NCI-H2081 (cell line): ENCODE measurements at regions not wholly inside any gene's neighbourhood (a gene's known extent, or its start where the extent isn't known, plus 50 kb on each side); places are given as distances from the start of the nearest gene placed in this dataset.

ENCODE experiments used
- DNase-seq, 2 experiments: peaks; one replicate each; lab custom pipeline; 2025; lab: John Stamatoyannopoulos, UW

DNA sequence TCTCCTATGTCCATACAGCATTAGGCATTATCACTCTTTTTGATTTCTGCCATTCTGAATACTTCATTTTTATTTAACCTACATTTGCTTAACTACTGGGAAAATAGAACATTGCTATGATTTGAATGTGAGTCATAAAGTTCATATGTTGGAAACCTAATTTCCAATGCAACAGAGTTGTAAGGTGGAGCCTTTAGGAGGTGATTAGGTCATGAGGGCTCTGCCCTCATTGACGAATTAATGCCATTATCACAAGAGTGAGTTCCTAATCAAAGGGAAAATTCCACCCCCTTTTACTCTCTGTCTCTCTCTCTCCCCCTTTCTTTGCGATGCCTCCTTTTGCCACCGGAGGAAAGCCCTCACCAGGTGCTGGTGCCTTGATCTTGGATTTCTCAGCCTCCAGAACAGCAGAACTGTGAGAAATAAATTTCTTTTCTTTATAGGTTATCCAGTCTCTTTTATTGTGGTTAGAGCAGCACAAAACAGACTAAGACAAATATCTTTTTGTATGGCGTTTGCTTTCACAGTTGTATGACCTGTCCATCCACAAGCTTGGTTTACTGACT is 180.1 kb upstream of the ARID2 start:
- no peak for DNase-seq

DNA sequence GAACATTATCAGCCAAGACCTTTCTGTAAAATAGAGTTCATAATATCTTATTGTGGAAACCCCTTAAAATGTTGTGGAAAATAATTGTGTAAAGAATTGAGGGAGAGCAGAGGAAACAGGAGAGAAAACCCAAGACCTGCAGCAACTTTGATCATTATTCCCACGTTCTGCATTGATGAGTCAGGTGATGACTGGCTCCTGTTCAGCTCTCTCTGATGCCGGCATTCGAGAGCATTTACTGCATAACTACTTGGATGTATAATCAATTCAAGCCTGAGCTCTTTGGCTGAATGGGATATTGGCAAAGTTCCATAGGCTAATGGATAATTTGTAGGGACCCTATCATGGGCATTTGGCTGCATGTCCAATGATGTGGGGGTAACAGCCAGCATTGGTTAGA is 176.3 kb upstream of the ARID2 start:
- peak in 1 of 2 experiments; percentile 17 for DNase-seq

GRCh38 chr12:45557016-45557415 is 172.5 kb upstream of the ARID2 start:
- DNase-seq = no peak

DNA sequence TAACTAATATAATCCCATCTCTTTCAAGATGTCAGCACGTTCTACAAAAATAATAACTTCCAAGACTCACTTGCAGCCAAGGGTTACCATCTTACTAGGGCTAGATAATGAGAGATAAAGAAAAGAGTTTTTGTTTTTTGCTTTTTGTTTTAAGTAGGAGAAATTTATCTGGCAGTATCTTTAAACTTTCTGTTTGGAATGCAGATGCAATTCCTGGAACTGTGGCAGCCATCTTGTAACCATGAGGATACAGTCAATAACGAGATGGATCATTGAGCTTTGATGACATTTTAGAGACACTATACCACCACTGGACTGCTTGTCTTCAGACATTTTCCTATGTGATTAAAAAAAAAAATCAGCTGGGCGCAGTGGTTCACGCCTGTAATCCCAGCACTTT is 171.2 kb upstream of the ARID2 start:
- no peak for DNase-seq

DNA sequence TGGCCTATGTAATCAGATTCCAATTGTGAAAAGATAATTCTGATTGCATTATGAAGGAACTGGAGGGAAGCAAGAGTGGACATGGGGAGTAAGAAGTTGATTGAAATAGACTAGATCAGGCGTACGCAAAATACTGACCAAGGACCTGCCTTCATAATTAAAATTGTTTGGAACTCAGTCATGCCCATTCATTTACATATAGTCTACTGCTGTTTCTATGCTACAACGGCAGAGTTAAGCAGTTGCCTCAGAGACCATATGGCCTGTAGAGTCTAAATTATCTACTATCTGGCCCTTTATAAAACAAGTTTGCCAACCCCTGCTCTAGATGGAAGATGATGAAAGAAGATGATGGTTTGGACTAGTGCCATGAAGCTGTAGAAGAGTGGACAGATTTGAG is 170.0 kb upstream of the ARID2 start:
- no peak for DNase-seq

DNA sequence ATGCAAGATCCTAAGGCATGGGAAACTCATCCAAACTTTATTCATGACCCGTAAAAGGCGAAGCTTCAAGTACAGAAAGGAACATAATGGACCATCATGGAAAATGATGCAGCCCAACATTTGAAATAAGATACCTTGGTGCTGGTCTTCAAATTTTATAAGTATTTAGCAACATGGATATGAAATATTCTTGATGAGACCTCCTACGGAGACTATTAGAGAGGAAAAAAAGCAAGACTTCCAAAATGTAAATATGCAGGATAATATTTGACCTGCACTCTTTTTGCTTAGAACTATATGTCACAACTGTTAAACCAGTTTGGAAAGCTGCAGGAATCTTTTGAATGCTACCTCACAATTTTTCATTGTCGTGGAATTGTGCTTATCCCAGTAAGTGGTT is 168.8 kb upstream of the ARID2 start:
- DNase-seq = no peak

DNA sequence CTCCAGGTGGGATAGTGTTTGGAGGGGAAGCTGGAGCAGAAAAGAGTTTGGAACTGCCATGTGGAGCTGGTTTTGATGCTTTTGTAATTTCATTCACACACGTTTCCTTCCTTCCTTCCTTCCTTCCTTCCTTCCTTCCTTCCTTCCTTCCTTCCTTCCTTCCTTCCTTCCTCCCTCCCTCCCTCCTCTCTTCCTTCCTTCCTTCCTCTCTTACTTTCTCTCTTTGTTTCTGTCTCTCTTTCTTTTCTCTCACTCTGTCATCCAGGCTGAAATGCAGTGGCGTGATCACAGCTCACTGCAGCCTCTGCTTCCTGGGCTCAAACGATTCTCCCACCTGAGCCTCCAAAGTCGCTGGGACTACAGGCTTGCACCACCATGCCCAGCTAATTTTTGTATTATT is 168.0 kb upstream of the ARID2 start:
- no peak for DNase-seq

- DNase-seq = no peak
These were observed 163.9 kb upstream of the ARID2 start for GRCh38 chr12:45565590-45565989.

DNA sequence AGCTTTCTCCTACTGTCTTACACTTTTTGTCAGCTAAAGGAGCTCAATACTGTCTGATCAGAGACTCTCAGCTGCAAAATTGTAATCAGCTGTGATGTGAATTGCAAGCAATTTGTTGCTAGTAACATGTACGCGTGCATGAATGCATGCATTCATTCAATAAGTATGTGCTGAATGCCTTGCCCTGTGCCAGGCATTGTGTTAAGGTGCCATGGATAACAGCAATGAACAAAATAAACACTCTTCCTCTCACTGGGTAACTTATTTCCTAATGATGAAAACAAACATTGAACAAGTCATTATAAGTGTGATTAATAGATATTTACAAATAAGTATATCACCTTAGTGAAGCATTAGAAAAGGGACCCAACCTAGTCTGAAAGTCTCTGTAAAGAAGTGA is 163.2 kb upstream of the ARID2 start:
- no peak for DNase-seq

DNA sequence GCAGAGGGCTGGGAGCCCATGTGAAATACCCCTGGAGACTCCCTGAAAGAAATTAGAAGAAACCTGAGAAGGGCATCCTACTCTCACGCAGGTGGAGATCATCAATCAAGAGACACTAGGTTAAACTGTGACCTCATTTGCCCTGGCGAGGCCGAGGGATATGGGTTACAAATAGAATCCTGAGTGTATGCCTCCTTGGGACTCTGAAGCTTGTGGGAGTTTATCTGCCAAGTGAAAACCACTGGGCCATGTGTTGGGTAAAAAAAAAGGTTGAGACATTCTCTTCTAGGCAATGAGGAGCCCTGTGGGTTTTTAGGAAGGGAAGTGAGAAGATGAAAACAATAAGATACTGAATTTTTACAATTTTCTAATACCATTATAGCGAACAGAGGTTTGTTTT is 160.7 kb upstream of the ARID2 start:
- no peak for DNase-seq

GRCh38 chr12:45570501-45570900 is 159.0 kb upstream of the ARID2 start:
- DNase-seq = no peak

DNA sequence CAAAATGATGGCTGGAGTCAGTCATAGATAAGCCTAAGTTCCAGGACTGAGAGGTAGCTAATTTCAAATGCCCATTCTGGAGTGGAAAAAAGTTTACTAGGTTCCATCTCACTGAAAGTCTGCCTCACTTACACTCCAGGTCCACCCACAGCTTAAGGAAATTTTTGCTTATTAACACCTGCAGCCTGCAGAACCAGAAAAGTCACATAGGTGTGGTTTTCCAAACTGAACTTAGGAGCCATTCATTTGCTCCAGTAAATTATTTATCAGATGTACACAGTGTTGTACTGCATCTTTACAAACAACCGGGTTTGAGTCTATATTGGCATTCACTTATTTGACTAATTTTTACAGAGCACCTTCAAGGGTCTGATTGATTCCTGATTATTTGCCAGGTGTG is 157.4 kb upstream of the ARID2 start:
- DNase-seq = no peak

DNA sequence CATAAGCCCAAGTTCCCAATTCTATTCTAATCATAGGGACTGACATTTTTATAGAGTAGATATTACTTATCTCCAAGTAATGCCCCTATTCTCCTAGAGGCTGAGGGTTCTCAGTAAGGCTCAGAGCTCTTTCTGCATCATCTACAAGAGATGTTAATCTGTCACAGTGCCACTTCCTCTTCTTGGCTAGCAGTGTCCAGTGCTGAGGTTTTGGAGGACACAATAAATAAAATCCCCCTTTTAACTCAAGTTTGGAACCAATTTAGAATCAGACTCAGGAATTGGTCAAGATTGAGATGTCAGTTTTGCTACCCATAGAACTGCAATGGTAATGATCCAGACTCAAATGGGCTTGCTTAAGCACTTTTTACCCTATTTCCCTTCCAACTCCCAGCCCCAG is 154.1 kb upstream of the ARID2 start:
- DNase-seq = no peak

DNA sequence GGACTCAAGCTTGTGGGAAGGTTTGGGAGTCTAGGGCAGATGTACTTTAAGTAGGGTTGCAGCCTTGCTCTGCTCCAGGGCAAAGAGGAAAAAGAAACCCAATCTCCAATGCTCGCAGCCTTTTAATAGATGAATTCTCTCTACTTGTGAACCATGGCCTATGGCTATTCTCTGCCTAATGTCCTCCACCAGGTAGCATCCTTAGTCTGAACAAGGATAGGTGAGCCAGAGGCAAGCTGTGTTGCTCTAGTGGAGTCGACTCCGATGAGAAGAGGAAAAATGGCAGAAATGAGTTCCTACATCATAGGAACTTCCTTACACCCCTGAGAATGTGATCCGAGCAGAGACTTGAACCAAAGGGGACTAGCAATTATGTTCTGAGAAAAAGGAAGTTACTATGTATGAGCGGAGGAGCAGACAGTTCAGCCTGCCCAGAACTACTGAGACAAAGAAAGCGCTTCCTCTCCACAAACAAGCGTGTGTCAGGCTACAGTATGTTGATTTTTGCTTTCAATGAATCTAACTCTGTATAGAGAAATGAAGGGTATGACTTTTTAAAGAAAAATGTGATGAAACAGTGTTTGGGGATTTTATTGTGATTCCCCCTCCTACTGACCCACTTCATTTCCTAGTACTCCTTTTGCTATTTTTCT is 153.6 kb upstream of the ARID2 start:
- DNase-seq = no peak

DNA sequence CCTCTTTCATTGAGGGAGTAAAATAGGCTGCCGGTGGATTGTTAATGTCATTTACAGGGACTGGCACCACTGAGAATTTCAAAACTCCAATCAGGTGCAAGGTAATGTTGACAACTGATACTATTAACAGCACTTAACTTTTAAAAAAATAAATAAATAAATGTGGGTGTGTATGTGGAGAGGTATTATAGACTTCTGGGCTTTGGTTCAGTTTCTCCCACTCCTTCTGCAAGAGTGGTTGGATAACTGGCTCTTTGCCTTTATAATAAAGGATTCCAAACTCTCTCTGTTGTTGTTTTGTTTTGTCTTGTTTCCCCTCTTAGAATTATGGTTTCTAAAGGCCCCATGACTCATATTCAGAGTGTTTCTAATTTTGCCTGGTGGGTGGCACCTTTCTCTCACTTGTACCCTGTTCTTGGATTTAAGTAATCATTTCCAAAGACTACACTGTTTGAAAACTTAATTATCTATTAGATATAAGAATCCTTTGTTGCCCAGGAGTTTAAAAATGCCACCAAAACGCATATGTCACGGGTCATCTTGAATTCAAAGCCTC is 151.6 kb upstream of the ARID2 start:
- no peak for DNase-seq

DNA sequence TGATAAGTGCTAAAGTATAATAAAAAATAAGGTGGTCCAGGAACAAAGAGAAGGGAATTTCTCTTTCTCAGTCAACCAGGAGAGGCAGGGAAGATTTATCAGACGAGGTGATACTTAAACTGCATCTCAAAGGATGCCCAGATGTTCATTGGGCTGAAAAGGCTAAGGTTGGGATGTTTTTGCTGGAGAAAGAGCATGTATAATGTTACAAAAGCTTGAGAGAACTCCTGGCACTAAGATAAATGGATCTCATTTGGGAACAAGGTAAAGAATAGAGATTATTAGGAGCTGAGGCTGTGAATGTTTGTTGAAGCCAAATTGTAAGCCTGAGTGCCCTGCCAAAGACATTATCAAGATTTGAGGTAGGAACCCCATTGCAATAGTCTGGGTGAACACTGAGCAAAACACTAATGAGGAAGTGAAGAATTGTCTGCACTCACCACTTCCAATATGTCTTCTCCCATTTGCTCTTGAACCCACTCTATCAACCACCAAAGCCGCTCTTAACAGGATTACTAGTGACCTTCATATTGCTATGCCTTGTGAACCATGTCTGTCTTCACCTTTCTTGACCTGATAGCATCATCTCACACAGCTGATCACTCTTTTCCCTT is 149.0 kb upstream of the ARID2 start:
- DNase-seq = no peak

DNA sequence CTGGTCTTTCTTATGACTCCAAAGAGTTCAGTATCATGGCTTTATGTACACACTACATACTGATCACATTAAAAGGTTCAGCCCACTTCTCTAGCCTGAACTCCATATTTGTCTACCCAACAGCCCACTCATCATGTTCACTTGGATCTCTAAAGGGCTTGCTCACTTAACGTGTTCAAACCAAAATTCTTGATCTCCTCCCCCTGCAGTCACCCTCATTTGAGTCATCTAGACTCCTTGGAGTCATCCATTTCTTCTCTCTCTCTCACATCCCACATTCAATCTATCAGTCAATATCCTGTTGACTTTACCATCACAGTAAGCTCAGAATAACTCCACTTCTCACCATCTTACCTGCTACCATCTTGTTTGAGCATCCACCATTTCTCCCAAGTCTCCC is 148.4 kb upstream of the ARID2 start:
- no peak for DNase-seq

- DNase-seq = no peak
These were observed 147.0 kb upstream of the ARID2 start for GRCh38 chr12:45582536-45582935.

- DNase-seq = no peak
These were observed 146.4 kb upstream of the ARID2 start for GRCh38 chr12:45582986-45583659.

GRCh38 chr12:45584336-45584735 is 145.2 kb upstream of the ARID2 start:
- no peak for DNase-seq

DNA sequence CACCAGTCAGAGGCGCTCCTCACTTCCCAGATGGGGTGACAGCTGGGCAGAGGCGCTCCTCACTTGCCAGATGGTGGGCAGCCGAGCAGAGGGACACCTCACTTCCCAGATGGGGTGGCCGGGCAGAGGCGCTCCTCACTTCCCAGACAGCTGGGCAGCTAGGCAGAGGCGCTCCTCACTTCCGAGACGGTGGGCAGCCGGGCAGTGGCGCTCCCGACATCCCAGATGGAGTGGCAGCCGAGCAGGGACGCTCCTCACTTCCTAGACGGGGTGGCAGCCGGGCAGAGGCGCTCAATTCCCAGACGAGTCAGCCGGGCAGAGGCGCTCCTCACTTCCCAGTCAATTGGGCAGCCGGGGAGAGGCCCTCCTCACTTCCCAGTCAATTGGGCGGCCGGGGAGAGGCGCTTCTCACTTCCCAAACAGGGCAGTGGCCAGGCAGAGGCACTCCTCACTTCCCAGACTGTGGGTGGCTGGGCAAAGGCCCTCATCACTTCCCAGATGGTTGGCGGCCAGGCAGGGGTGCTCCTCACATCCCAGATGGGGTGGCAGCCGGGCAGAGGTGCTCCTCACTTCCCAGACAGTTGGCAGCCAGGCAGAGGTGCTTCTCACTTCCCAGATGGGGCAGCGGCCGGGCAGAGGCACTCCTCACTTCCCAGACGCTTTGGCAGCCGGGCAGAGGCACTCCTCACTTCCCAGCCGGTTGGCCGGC is 143.8 kb upstream of the ARID2 start:
- DNase-seq = no peak

- DNase-seq = no peak
These were observed 143.0 kb upstream of the ARID2 start for GRCh38 chr12:45586486-45586885.
